NCI-H748 (cell line): ENCODE measurements at regions not wholly inside any gene's neighbourhood (a gene's known extent, or its start where the extent isn't known, plus 50 kb on each side); places are given as distances from the start of the nearest gene placed in this dataset.

ENCODE experiments used
- DNase-seq: peaks from one replicate; lab custom pipeline; 2025; ENCODE audit not compliant: unreplicated experiment; lab: John Stamatoyannopoulos, UW

DNA sequence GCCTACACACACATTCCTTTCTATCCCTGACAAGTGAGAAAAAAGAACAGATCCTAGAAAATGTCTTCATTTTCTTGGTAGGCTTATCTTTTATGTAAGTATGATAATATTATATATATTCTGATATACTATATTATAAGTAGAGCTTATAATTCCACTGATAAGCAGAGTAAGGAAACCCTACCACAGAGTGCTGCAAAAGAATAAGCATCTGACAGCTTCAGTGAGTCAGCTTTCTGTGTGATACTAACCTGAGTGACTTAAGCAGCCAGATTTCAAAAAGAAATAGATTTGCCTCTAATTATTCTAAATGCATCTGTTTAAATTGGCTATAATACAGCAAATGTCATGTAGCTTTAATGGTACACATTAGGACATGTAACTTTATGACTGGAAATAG, 656.0 kb downstream of the MCTP2 start:
- no peak for DNase-seq

DNA sequence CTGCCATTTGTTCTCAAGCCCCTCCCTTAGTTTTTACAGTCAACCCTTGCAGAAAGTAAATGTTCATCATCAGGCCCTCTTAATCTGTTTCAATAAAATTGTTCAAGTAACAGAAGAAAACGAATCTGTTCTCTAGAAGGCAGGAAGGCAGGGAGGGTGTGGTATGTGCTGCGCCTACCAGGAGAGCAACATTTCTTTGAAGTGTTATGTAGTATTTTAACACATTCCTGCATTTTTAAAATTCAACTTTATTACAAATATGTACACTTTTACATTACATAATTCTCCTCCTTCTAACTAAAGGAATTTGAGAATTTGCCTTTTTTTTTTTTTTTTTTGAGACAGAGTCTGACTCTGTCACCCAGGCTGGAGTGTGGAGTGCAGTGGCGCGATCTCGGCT, 657.8 kb downstream of the MCTP2 start:
- DNase-seq: no peak

DNA sequence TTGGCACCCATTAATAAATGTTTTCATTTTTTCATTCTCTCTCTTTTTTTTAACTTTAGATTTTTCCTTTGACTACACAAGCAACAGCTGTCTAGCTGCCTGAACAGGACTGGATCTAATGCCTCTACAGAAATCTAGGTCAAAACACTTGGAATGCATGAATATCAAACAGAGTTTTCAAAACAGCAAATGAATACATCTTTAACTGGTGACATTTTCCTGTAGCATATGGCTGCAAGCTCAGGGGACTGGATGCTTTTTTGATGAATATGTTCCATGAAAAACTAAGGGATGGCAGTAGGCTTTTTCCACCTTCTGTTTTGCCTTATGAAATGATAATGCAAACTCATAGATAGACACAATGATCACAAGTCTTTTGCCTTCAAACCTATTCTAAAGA, 661.7 kb downstream of the MCTP2 start:
- DNase-seq: no peak

DNA sequence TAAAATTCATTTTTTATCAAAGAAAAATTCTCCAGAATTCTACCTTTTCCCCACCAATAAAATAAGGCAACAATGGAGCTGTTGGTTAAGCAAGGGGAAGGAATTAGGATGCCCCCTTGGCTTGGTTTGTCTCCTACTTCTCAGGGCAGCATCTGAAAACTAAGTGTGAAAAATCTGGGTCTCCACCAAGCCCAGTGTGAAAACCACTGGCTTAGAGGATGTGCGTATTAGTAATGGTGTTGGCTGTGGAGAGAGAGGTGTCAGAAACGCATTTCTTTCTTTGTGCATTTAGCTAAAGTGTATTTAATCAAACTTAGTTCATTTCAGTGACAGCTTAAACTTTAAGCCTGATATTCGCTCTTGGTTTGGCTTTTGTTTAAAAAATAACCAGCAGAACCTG, 662.7 kb downstream of the MCTP2 start:
- DNase-seq: no peak

DNA sequence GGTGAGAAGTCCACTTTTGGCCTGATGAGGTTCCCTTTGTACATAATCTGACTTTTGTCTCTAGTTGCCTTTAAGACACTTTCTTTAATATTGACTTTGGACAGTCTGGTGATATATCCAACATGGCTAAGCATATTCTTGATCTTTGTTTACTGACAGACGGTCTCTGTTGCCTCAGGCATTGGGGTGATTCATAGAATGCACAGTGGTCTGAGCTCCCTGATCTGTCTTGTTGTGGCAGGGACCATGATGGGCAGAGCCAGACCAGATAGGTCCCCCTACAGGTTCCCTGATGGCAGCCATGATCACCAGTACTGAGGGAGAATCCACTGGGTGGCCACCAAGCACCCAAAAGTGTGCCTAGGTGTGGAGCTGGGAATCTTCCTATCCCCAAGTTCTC, 678.1 kb downstream of the MCTP2 start:
- no peak for DNase-seq

DNA sequence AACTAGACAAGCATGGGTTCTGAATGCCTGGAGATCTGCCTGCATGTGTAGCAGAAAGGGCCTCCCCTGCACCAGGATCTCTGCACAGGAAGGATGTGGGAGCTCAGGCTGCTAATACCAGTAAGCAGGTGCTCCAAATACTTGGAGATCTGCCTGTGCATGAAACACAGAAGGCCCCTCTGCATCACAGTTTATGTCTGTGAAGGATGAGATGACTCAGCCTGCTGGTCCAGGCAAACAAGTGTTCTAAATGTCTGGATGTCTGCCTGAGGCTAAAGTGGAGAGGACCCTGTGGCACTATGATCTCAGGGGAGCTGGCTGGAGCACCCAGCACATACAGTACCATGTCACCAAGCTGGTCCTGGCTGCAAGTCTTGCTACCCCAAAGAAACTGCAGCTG, 678.8 kb downstream of the MCTP2 start:
- DNase-seq: no peak

DNA sequence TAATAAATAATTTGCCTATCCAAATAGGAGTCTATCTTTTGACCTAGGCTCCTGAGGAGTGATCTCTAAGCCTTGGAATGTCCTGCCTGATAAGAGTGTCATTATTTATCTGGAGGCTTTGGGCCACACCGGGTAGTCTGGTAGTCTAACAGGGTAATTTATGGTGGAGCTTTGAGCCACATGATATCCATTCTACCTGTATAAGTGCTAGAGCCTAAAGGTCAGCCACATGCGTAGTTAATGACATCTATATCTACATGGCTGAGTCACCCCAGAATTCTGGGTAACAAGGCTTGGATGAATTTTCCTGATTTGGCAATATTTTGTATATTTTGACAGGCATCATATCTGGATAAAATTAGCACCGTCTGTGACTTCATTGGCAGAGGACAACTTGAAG, 681.4 kb downstream of the MCTP2 start:
- DNase-seq: no peak

DNA sequence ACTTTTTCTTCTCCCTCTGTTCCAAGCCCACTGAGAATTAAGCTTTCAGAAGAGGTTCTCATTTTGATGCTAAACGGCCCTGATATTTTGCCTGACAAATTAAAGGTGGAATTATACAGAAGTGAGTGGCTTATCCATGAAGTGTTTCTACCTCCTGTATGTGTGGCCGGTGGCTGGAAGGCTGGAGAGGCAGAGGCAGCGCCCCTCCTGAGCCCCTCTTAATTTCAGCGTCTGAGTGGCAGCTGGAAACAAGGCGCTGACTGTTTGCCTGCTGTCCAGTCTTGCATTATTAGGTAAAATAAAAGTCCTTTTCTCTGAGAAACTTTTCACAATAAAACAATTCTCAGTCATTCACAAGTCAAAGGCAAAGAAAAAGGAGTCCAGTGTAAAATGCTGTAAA, 685.7 kb downstream of the MCTP2 start:
- no peak for DNase-seq

DNA sequence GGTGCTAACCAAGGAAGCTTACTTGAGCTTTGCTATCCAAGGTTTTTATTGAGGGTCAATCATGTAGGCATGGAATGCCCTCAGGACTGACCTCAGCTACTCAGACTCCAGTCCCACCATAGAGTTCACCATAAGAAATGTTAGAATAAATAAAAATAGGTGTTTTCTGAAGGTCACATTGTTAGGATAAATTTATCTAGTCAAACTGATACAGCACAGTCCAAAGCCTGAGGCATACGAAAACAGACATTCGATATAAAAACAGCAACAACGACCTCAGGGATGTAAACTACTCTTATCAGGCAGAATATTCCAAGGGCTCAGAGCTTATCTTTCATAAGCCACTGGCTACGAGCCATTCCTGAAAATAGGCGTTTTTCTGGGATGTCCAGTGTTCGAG, 690.6 kb downstream of the MCTP2 start:
- no peak for DNase-seq

DNA sequence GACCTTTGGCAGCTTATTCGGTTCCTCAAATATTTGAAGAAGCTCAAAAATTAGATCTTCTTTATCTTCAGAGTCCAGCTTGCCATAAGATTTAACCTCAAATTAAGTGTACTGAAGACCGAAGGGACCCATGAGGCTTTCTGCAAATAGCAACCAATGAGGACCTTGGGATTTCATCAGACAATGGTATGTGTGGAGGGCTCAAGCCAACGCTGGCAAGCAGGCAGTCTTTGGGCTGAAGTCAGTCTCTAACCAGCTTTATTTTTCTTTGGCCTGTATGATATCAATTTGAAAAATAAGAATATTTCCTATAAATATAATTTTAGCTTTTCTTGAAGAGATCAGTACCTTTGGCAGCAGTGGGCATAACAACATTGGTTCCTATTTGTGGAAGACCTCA, 692.7 kb downstream of the MCTP2 start:
- DNase-seq: no peak

DNA sequence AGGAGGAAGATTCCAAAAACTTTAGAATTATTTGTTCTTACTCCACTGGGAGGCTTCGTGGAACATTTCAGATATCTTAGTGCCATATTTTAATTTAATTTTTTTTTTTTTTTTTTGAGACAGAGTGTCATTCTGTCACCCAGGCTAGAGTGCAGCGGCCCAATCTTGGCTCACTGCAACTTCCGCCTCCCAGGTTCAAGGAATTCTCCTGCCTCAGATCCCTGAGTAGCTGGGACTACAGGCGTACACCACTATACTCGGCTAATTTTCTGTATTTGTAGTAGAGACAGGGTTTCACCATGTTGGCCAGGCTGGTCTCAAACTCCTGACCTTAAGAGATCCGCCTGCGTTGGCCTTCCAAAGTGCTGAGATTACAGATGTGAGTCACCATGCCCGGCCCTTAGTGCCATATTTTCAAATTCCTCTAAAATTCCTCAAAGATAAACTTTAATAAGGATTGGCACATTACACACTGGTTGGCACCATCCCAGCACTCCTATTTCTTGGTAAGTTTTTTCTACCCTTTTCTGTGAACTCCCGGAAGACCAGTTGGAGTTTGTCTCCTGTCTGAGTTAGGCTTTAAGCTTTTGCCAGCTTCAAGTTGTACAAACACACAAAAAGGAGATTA, 693.7 kb downstream of the MCTP2 start:
- DNase-seq: no peak

DNA sequence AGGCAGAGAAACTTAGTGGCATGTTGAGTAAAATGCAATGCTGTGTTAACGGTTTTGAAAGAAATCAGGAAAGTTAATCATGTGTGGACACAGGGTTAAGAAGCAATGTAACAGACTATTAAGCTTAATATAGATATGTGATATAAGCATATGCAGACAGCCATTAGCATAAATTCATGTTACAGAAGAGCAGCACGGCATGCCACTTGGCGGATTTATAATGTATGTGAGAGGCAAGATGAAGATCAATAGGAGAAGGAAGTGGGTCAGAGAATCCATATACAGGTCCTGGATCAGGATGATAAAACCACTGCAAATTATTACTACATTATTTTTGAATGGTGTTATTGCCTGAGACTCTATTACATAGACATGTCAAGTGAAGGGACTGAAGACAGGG, 694.3 kb downstream of the MCTP2 start:
- no peak for DNase-seq

DNA sequence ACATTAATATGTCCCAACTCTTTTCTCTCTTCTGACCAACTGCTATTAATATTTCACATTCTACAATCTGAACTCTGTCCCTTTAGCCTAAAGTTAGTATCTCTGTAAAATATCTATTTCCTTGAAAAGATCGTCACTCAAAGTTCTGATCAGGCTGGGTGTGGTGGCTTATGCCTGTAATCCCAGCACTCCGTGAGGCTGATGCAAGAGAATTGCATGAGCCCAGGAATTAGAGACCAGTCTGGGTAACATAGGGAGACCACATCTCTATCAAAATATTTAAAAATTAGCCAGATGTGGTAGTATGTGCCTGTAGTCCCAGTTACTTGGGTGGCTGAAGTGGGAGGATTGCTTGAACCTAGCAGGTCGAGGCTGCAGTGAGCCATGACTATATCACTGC, 695.6 kb downstream of the MCTP2 start:
- no peak for DNase-seq

DNA sequence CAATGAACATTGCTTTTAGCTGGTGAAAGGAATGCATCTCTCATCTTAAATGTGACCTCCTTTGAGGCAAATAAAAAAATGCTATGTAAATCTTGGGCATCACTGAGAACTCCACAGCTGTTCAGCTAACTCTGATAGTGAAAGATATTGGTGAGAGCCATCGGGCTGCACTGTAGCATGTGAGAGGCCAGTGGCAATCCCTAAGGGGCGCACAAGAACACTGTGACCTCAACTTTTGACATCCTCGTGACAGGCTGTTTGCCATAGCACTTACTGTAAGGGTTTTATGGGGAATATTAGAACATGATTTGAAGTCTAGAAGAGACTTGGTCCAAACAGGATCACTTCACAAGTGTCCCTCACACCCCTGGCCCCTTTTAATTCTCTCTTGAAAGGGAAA, 697.9 kb downstream of the MCTP2 start:
- no peak for DNase-seq

DNA sequence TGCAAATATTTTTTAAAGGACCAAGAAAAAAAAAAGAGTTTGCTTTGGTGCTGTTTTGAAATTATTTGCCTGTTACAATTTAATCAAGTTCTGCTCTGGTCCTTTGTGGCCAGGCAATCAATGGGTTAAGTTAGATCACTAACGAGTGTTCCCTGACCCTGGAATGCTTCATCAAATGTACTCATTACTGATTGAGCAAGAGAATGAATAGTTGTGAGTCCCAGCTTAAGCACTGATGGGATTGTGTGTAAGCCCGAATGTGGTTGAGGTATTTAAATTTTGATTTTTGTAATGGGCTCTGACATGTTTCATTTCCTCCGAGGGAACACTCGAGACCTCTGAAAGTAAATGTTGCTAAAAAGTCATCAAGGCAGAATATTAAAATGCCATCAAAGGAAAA, 699.1 kb downstream of the MCTP2 start:
- no peak for DNase-seq

DNA sequence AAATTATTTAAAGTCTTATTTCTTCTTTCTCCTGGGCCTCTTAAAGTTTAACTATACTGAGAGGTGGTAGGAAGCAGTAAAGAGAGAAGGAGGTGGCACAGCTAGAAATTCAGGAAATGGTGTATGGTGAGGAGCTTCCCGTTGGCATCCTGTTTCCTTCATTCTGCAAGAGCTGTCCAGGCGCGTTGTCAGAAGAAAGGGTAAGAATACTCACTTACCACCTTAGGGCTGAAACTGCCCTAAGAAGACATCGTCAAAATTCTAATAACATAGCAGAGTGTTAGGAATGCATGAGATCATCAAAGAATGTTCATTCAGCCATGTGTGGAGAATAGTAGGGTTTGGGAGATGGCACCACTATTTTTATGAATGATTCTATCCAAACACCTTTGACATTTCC, 699.6 kb downstream of the MCTP2 start:
- DNase-seq: no peak

DNA sequence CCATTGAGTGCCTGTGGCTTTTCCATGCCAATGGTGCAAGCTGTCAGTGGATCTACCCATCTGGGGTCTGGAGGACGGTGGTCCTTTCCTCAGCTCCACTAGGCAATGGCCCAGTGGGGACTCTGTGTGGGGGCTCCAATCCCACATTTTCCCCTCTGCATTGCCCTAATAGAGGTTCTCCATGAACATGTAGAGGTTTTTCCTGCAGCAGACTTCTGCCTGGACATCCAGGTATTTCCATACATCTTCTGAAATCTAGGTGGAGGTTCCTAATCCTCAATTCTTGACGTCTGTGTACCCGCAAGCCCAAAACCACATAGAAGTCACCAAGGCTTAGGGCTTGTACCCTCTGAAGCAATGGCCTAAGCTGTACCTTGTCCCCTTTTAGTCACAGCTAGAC, 703.1 kb downstream of the MCTP2 start:
- DNase-seq: no peak

DNA sequence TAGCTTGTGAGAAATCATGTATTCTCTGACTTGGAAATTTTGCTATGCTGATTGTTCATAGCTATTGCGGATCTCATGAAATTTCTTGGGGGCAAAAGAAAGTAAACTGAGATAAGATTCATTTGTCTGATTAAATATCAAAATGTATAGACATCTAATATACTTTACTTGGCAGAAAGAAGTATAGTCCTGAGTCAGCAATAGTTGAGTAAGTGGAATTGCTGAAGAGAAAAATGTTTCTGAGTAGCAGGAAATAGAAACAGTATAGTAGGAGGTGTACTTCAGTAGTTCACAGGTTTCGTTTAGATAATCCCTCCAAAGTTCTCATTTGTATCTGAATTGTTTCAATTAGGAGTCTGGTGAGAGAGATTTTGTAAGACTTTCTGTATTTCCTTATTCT, 705.9 kb downstream of the MCTP2 start:
- DNase-seq: no peak

DNA sequence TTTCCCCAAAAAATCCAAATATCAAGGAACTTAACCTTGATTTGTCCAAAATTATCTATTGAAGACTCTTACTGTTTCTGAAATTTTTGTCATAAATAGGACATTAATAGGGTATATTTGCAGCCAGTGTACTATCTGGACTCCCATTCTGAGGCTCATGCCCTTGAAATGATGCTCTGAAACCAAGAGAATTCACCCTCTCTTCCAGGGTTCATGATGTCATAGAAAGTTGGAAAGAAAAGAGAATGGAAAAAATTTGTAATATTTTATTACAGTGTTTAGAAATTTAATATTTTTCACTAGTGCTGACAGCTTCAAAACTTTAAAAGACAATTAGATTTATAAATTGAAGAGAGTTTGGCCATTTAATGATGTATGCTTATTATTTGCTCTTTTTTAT, 712.5 kb downstream of the MCTP2 start:
- no peak for DNase-seq

DNA sequence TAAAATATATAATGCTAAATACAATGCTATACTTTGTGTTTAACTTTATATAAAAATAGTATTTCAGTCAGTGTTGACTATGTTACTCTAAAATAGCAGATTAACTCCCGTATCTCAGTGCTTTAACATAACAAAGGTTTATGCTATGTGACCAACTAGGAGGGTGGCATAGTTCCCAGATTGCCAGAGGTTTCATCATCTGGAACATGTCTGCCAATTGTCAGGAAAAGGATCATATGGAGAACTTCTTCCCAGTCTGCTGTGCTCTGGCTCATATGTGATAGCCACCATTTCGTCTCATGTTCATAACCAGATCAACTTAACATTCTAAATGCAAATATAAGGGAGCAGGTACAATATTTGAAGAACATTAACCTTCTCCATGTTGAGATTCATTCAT, 720.2 kb downstream of the MCTP2 start:
- no peak for DNase-seq

DNA sequence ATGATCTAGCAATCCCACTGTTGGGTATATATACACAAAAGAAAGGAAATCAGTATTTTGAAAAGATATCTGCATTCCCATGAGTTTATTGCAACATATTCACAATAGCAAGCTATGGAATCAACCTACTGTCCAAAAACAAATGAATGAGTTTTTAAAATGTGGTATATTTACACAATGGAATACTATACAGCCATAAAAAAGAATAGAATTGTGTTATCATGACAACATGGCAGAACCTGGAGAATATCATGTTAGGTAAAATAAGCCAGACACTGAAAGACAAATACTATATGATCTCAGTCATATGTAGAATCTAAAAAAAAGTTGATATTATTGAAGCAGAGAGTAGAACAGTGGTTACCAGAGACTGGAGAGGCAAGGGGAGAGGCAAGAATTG, 732.6 kb downstream of the MCTP2 start:
- DNase-seq: no peak

DNA sequence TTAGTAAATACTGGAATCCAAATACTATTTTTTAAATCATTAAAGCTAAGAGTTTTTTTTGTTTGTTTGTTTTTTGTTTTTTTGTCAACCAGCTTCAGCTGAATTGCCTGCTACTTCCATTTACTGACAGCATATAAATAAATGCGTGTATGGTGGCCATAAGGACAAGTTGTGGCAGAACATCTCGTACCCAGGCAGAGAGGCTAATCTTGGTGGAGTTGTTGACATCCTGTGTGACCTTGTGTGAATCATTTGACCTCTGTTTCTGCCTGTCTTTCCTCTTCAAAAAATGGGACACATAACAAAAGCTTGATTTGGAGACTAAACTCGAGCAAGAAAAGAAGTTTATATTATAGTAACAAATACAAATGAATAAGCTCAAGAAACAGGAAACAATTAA, 734.2 kb downstream of the MCTP2 start:
- DNase-seq: no peak

DNA sequence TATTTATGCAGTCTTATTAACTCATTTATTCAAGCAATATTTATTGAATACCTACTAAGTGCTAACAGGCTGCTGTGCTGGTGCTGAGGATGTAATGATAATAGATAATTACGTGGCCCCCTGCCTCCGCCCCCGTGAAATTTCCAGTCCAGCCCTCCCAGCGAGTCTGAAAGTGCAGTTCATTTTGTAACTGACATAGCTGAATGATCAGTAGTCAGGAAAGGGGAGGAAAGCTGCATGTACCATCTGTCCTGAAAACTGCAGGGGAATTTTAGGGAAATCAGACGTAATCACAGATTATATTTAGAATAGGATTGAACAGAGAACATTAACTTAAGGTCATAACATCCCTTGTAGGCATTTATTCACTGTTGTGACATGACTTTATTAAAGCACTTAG, 736.8 kb downstream of the MCTP2 start:
- DNase-seq: no peak

DNA sequence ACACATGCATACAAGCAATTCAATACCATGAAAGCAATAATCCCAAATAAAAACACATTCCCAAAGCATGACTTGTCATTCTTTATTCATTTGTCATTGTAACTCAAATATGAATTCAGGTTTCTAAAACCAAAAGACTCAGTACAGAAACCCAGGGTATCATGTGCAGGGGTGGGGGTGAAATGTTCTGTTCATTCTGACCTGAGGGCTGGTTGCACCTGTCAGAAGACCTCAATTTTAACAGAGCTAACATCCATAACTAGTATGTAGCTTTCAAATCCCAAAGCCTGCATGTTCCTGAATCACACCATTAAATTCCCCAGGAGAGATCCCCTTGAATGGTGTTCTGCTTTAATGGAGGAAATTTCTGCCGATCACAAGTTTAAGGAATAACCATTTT, 738.7 kb downstream of the MCTP2 start:
- no peak for DNase-seq
